IMR-90 (cell line): ENCODE measurements at regions not wholly inside any gene's neighbourhood (a gene's known extent, or its start where the extent isn't known, plus 50 kb on each side); places are given as distances from the start of the nearest gene placed in this dataset.

Experiments
- ATAC-seq: fragments of 200-7000 bp; cut with Tn5 transposase; 2 replicates; pipeline ENCODE4 v1.9.1; 2020; ENCODE audit warnings: low read depth, mild to moderate bottlenecking, moderate library complexity
- BruUV-seq: library from RNA; stranded (reverse); fragments of 400-500 nt; replicated peaks from 2 replicates; lab custom pipeline; 2021; lab: Mats Ljungman, UMichigan
- CTCF ChIA-PET: fragments of 300-600 bp; formaldehyde crosslinking; extraction: SDS; loops from one replicate; lab custom pipeline; 2021; ENCODE audit warnings: antibody characterized with exemption; lab: Yijun Ruan, JAX
- POLR2A ChIA-PET: fragments of 300-600 bp; sonication (Branson Sonifier 250); formaldehyde crosslinking; loops from one replicate; lab custom pipeline; 2022; ENCODE audit warnings: antibody characterized with exemption; ENCODE audit not compliant: unreplicated experiment; lab: Charles Lee
- DNase-seq: peaks from one replicate; pipeline ENCODE4 v3.0.0; 2013
- H2AFZ ChIP-seq: replicated peaks from 2 replicates; pipeline ENCODE3; 2013; ENCODE audit warnings: low read length, mild to moderate bottlenecking; ENCODE audit not compliant: poor library complexity
- H2AK5ac ChIP-seq: 2 replicates; pipeline ENCODE4 v1.6.1; 2013; ENCODE audit warnings: low read depth, low read length, inconsistent platforms
- H2AK9ac ChIP-seq: replicated peaks from 2 replicates; pipeline ENCODE3; 2013; ENCODE audit warnings: mild to moderate bottlenecking, low read depth, low read length, moderate library complexity; ENCODE audit not compliant: poor library complexity
- H2BK120ac ChIP-seq: 2 replicates; pipeline ENCODE4 v1.6.1; 2013; ENCODE audit warnings: low read depth, low read length, inconsistent platforms
- H2BK15ac ChIP-seq: 3 replicates; pipeline ENCODE4 v1.6.1; 2013; ENCODE audit warnings: low read depth, low read length, inconsistent platforms
- H2BK20ac ChIP-seq: 2 replicates; pipeline ENCODE4 v1.6.1; 2013; ENCODE audit warnings: low read depth, mild to moderate bottlenecking, inconsistent platforms, low read length, moderate library complexity
- H2BK5ac ChIP-seq: 2 replicates; pipeline ENCODE4 v1.6.1; 2013; ENCODE audit warnings: mild to moderate bottlenecking, low read depth, low read length, inconsistent platforms; ENCODE audit not compliant: poor library complexity, severe bottlenecking
- H3K14ac ChIP-seq: replicated peaks from 2 replicates; pipeline ENCODE4 v1.6.1; 2013; ENCODE audit warnings: low read depth, low read length, inconsistent platforms
- H3K18ac ChIP-seq: 2 replicates; pipeline ENCODE4 v1.6.1; 2013; ENCODE audit warnings: low read depth, low read length, control low read depth
- H3K23ac ChIP-seq: 2 replicates; pipeline ENCODE4 v1.6.1; 2013; ENCODE audit warnings: low read depth, low read length, inconsistent platforms
- H3K27ac ChIP-seq: 2 replicates; pipeline ENCODE4 v1.5.1; 2013; ENCODE audit warnings: mild to moderate bottlenecking, control low read depth, low read length; ENCODE audit not compliant: insufficient read depth
- H3K27me3 ChIP-seq: 2 replicates; pipeline ENCODE4 v1.6.1; 2013; ENCODE audit warnings: low read length; ENCODE audit not compliant: control insufficient read depth, insufficient read depth
- H3K36me3 ChIP-seq: 2 replicates; pipeline ENCODE4 v1.6.1; 2013; ENCODE audit warnings: low read length, mixed read lengths; ENCODE audit not compliant: control insufficient read depth, insufficient read depth
- H3K4ac ChIP-seq: 2 replicates; pipeline ENCODE4 v1.6.1; 2013; ENCODE audit warnings: low read depth, low read length, inconsistent platforms
- H3K4me1 ChIP-seq: 2 replicates; pipeline ENCODE4 v1.6.1; 2013; ENCODE audit warnings: low read length, mixed read lengths; ENCODE audit not compliant: control insufficient read depth, insufficient read depth
- H3K4me2 ChIP-seq: 2 replicates; pipeline ENCODE4 v1.6.1; 2013; ENCODE audit warnings: low read depth, mild to moderate bottlenecking, control low read depth, low read length, moderate library complexity
- H3K4me3 ChIP-seq: 2 replicates; pipeline ENCODE4 v1.5.1; 2013; ENCODE audit warnings: low read depth, mild to moderate bottlenecking, control low read depth, low read length, moderate library complexity; ENCODE audit not compliant: insufficient read depth
- H3K56ac ChIP-seq: 2 replicates; pipeline ENCODE4 v1.6.1; 2013; ENCODE audit warnings: low read length, inconsistent platforms; ENCODE audit not compliant: insufficient read depth; ENCODE audit errors: extremely low read depth
- H3K79me1 ChIP-seq, 2 experiments: 2 replicates each; pipeline ENCODE4 v1.6.1; 2013; ENCODE audit warnings: low read length in 2 of 2, inconsistent platforms in 1 of 2, low read depth in 1 of 2
- H3K9ac ChIP-seq: 2 replicates; pipeline ENCODE4 v1.6.1; 2013; ENCODE audit warnings: low read depth, low read length, control low read depth
- H3K9me1 ChIP-seq: 2 replicates; pipeline ENCODE4 v1.6.1; 2013; ENCODE audit warnings: low read length, inconsistent platforms; ENCODE audit not compliant: insufficient read depth
- H3K9me3 ChIP-seq: 2 replicates; pipeline ENCODE4 v1.6.1; 2013; ENCODE audit warnings: low read length; ENCODE audit not compliant: control insufficient read depth, insufficient read depth
- H4K20me1 ChIP-seq: 2 replicates; pipeline ENCODE4 v1.6.1; 2013; ENCODE audit warnings: low read length, inconsistent platforms; ENCODE audit not compliant: insufficient read depth
- H4K5ac ChIP-seq: 2 replicates; pipeline ENCODE4 v1.6.1; 2013; ENCODE audit warnings: mild to moderate bottlenecking, low read depth, low read length, control low read depth
- H4K8ac ChIP-seq, 2 experiments: 2 replicates each; pipeline ENCODE4 v1.6.1; 2013; ENCODE audit warnings: low read depth in 2 of 2, low read length in 2 of 2, control low read depth in 1 of 2, inconsistent platforms in 1 of 2
- H4K91ac ChIP-seq: 2 replicates; pipeline ENCODE4 v1.6.1; 2013; ENCODE audit warnings: low read depth, low read length, inconsistent platforms; ENCODE audit not compliant: insufficient read depth
- BHLHE40 ChIP-seq: fragments of 150-350 bp; IDR thresholded peaks from 2 replicates; pipeline ENCODE4 v1.6.1; 2016; ENCODE audit warnings: mild to moderate bottlenecking, low read depth, low read length
- CHD1 ChIP-seq: IDR thresholded peaks from 2 replicates; pipeline ENCODE4 v1.6.1; 2012; ENCODE audit warnings: low read depth, low read length, improper control_type of control experiment
- MAZ ChIP-seq: IDR thresholded peaks from 2 replicates; pipeline ENCODE4 v1.6.1; 2012; ENCODE audit warnings: low read depth, mild to moderate bottlenecking, low read length, improper control_type of control experiment, moderate library complexity, borderline replicate concordance
- MXI1 ChIP-seq: IDR thresholded peaks from 2 replicates; pipeline ENCODE4 v1.6.1; 2012; ENCODE audit warnings: low read depth, mild to moderate bottlenecking, low read length, moderate library complexity, borderline replicate concordance
- NFE2L2 ChIP-seq: fragments of 150-350 bp; IDR thresholded peaks from 2 replicates; pipeline ENCODE4 v1.6.1; 2016; ENCODE audit warnings: low read depth, mild to moderate bottlenecking, low read length
- POLR2A ChIP-seq: IDR thresholded peaks from 2 replicates; pipeline ENCODE4 v1.6.1; 2012; ENCODE audit warnings: mild to moderate bottlenecking, low read depth, low read length
- RAD21 ChIP-seq: IDR thresholded peaks from 2 replicates; pipeline ENCODE4 v1.6.1; 2012; ENCODE audit warnings: low read length, improper control_type of control experiment
- RCOR1 ChIP-seq: IDR thresholded peaks from 2 replicates; pipeline ENCODE4 v1.6.1; 2012; ENCODE audit warnings: mild to moderate bottlenecking, low read length, improper control_type of control experiment; ENCODE audit not compliant: insufficient replicate concordance
- WGBS, 2 experiments: methylation state at CpG; one replicate each; pipeline versions ENCODE4 v1.1.5 to v1.1.7; 2013; ENCODE audit warnings: missing lambda C conversion rate in 2 of 2; ENCODE audit not compliant: insufficient read length in 1 of 2; ENCODE audit errors: extremely low coverage in 2 of 2; 5-methylcytosine and 5-hydroxymethylcytosine counted together
- dilution Hi-C: fragments of 300-500 bp; cut with HindIII; formaldehyde crosslinking; loops from one replicate; pipeline ENCODE4 v1.14.3; 2018; ENCODE audit warnings: low sequenced_read_pairs; ENCODE audit not compliant: unreplicated experiment
- in situ Hi-C: fragments of 300-500 bp; cut with MboI; formaldehyde crosslinking; loops from 3 replicates; pipeline ENCODE4 v1.14.3; 2019; ENCODE audit warnings: low sequenced_read_pairs, inconsistent platforms, mixed read lengths
- intact Hi-C: fragments of 100-400 bp; cut with micrococcal nuclease; formaldehyde crosslinking; loops from 2 replicates; pipeline ENCODE4 v1.10.0; 2022
- TF ChIP-seq, protein P1 (sequence below): conservative IDR thresholded peaks from 2 replicates; pipeline ENCODE4 v1.5.1; 2012; ENCODE audit warnings: mild to moderate bottlenecking, low read depth, low read length, improper control_type of control experiment
- TF ChIP-seq, protein P2 (sequence below): fragments of 150-350 bp; IDR thresholded peaks from 2 replicates; pipeline ENCODE4 v1.6.1; 2017; ENCODE audit warnings: mild to moderate bottlenecking, antibody characterized with exemption, low read length, low read depth

DNA sequence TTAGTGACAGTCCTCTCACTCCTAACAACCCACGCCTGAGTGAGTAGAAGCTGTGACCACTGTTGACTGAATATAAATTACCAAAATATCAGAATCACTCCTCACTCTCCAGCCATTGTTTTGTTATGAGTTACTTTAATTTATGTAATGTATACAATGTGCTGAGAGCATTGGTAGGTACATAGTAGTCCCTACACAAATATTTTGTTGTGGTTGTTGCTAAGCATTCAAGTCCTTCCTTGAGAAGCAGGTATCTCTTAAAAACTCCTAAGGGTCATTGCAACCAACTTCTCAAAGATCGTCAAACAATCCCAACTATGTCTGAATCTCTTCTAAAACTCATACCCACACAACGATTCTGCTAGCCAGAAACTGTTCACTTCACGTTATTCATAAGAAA is 476.8 kb upstream of the TNP1 start:
- Histone ChIP-seq H3K4me3 (no peak overlapping the region), H3K56ac (peak overlapping the region; percentile 84; the same call in 1 of the 2 replicates), H2AK5ac (peak overlapping the region; percentile 98), H4K91ac (peak overlapping the region; percentile 93), H3K27ac (peak overlapping the region; percentile 100), H2BK5ac (peak overlapping the region; percentile 98), H4K5ac (peak overlapping the region; percentile 100), H2AK9ac (no peak overlapping the region), H4K20me1 (no peaks in the 10 kb centered on the region), H3K23ac (peak overlapping the region; percentile 80), H2AFZ (no peak overlapping the region), H3K9me1 (peaks cover 15% of the 10 kb centered on the region; the same call in 1 of the 2 replicates), H4K8ac (peak overlapping the region; percentile 79 to 92), H3K4ac (peak overlapping the region; percentile 95; the same call in 1 of the 2 replicates), H2BK15ac (peak overlapping the region; percentile 94; the same call in 2 of the 3 replicates), H3K9ac (no peak overlapping the region), H3K18ac (peak overlapping the region; percentile 100), H3K9me3 (no peaks in the 10 kb centered on the region), H3K79me1 (peaks cover 9 to 26% of the 10 kb centered on the region in 2 experiments; a peak in 3 of 4 replicates), H2BK20ac (peak overlapping the region; percentile 89), H3K4me1 (peaks cover 19% of the 10 kb centered on the region), H3K14ac (peak overlapping the region; percentile 90), H2BK120ac (peak overlapping the region; percentile 92), H3K36me3 (no peaks in the 10 kb centered on the region), H3K4me2 (no peak overlapping the region), H3K27me3 (no peaks in the 10 kb centered on the region)
- 100% methylated on average over 1 of the region's 4 CpGs; no CpG with 5 or more reads in 1 of the 2 experiments for WGBS, 2 experiments
- dilution Hi-C loops (no loop called here), in situ Hi-C loops (no loop called here), intact Hi-C loops (loop anchor here (5.0 kb wide), 1 partner anchor 229 kb away; no protein-coding TSS in a partner anchor)
- no peak for TF ChIP-seq BHLHE40
- no peak for TF ChIP-seq NFE2L2
- TF ChIP-seq MAZ = no peak
- no peak for TF ChIP-seq POLR2A
- TF ChIP-seq, protein P1, sequence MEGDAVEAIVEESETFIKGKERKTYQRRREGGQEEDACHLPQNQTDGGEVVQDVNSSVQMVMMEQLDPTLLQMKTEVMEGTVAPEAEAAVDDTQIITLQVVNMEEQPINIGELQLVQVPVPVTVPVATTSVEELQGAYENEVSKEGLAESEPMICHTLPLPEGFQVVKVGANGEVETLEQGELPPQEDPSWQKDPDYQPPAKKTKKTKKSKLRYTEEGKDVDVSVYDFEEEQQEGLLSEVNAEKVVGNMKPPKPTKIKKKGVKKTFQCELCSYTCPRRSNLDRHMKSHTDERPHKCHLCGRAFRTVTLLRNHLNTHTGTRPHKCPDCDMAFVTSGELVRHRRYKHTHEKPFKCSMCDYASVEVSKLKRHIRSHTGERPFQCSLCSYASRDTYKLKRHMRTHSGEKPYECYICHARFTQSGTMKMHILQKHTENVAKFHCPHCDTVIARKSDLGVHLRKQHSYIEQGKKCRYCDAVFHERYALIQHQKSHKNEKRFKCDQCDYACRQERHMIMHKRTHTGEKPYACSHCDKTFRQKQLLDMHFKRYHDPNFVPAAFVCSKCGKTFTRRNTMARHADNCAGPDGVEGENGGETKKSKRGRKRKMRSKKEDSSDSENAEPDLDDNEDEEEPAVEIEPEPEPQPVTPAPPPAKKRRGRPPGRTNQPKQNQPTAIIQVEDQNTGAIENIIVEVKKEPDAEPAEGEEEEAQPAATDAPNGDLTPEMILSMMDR = no peak
- no peak for TF ChIP-seq RAD21
- TF ChIP-seq MXI1 = no peak
- TF ChIP-seq CHD1 = no peak
- TF ChIP-seq RCOR1 = no peak
- TF ChIP-seq, protein P2, sequence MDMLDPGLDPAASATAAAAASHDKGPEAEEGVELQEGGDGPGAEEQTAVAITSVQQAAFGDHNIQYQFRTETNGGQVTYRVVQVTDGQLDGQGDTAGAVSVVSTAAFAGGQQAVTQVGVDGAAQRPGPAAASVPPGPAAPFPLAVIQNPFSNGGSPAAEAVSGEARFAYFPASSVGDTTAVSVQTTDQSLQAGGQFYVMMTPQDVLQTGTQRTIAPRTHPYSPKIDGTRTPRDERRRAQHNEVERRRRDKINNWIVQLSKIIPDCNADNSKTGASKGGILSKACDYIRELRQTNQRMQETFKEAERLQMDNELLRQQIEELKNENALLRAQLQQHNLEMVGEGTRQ = no peak
- ChIA-PET POLR2A (no interaction called here), CTCF (no interaction called here)
- ATAC-seq (no peak), DNase-seq (no peak)
- BruUV-seq = no TSS peak
